ENCODE measurements at regions not wholly inside any gene's neighbourhood (a gene's known extent, or its start where the extent isn't known, plus 50 kb on each side); places are given as distances from the start of the nearest gene placed in this dataset.

DNA sequence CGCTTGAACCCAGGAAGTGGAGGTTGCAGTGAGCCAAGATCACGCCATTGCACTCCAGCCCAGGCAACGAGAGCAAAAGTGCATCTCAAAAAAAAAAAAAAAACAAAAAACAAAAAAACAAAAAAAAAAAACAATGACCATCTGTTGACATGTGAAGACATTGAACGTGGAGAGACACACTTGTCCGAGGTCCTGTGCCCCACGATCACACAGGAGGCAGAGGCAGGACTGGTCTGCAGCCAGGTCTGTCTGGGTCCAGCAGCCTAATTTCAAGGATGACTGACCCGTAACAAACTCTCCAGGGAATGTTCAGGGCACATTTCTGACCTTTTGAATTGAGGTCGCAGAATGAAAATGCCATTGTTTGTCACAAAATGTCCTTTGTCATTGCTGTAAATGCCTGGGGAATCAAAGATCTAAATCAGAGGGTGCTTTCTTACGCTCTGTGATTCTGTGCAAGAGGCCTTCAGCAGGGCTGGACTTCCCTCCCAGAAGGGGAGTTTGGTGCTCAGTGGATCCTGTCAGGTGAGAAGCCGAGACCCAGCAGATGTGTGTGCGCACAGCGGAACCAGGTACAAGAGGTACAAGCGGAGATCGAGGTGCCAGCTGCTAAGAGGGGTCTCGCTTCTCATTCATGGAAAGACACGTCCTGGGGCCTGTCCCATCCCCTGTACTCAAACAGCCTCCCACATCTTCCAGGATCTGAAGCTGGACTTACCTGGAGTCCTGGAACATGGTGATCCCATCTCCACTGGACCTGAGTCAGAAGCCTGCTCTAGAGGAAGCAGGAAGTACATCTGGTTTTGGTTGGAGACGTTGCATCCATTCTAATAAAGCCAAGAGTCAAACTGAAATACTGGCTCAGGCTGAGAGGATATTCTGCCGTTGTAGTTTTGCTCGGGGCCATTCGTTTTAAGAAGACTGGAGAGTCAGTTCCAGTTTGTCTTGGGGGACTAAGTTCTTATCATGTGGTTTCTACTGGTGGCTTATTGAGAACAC, 95.8 kb downstream of the IRF8 start:
- TF ChIP-seq, protein P1, sequence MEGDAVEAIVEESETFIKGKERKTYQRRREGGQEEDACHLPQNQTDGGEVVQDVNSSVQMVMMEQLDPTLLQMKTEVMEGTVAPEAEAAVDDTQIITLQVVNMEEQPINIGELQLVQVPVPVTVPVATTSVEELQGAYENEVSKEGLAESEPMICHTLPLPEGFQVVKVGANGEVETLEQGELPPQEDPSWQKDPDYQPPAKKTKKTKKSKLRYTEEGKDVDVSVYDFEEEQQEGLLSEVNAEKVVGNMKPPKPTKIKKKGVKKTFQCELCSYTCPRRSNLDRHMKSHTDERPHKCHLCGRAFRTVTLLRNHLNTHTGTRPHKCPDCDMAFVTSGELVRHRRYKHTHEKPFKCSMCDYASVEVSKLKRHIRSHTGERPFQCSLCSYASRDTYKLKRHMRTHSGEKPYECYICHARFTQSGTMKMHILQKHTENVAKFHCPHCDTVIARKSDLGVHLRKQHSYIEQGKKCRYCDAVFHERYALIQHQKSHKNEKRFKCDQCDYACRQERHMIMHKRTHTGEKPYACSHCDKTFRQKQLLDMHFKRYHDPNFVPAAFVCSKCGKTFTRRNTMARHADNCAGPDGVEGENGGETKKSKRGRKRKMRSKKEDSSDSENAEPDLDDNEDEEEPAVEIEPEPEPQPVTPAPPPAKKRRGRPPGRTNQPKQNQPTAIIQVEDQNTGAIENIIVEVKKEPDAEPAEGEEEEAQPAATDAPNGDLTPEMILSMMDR (IDR thresholded peaks at IDR 0.05) = no peak
- TF ChIP-seq POLR2A (IDR thresholded peaks at IDR 0.05) = no peak
